Right lobe of liver (tissue), 4 donors: ENCODE measurements at regions not wholly inside any gene's neighbourhood (a gene's known extent, or its start where the extent isn't known, plus 50 kb on each side); places are given as distances from the start of the nearest gene placed in this dataset.

ENCODE experiments used
- CTCF ChIP-seq, 4 donors: fragments of 200-600 bp in 3 of 4; fragments of 450-650 bp in 1 of 4; IDR thresholded peaks; one replicate each; pipeline versions ENCODE4 v1.5.1 to v1.8.0; 2016 to 2022; ENCODE audit warnings: antibody characterized with exemption in 4 of 4, mild to moderate bottlenecking in 2 of 4
- POLR2A ChIP-seq: fragments of 450-650 bp; IDR thresholded peaks from one replicate; pipeline ENCODE4 v1.6.1; 2017; ENCODE audit warnings: antibody characterized with exemption, mild to moderate bottlenecking
- donor health status: DM: no; HTN: no; CAD: no.
- donor health status: DM: no; HTN: no; CAD: no.
- donor health status: DM: no; HTN: yes; CAD: no.

- TF ChIP-seq CTCF (IDR thresholded peaks at IDR 0.05) (no peak), POLR2A (no peak)
Measured at GRCh38 chr4:54837576-54838140, 179.9 kb downstream of the KIT start.
